Peyer's patch (tissue), 4 donors: ENCODE measurements at regions not wholly inside any gene's neighbourhood (a gene's known extent, or its start where the extent isn't known, plus 50 kb on each side); places are given as distances from the start of the nearest gene placed in this dataset.

ENCODE experiments used
- CTCF ChIP-seq, 6 experiments: fragments of 450-650 bp in 4 of 6; fragments of 200-600 bp in 2 of 6; sonication (generic) in 1 of 6; IDR thresholded peaks; one replicate each; pipeline ENCODE4 v1.5.1; 2017 to 2019; ENCODE audit warnings: antibody characterized with exemption in 6 of 6, mild to moderate bottlenecking in 3 of 6, moderate library complexity in 1 of 6
- POLR2A ChIP-seq, 2 donors: fragments of 450-650 bp; IDR thresholded peaks; one replicate each; pipeline ENCODE4 v1.5.1; 2017; ENCODE audit warnings: antibody characterized with exemption in 2 of 2, mild to moderate bottlenecking in 2 of 2, moderate library complexity in 2 of 2

GRCh38 chr4:106418444-106418843 is 49.9 kb upstream of the GIMD1 start:
- TF ChIP-seq CTCF (IDR thresholded peaks at IDR 0.05) (no peak), POLR2A (IDR thresholded peaks at IDR 0.05) (no peak)
